Neural cell (in vitro differentiated cells): ENCODE measurements at regions not wholly inside any gene's neighbourhood (a gene's known extent, or its start where the extent isn't known, plus 50 kb on each side); places are given as distances from the start of the nearest gene placed in this dataset.

Experiments
- CTCF ChIP-seq: fragments of 450-650 bp; IDR thresholded peaks from 2 replicates; pipeline ENCODE4 v1.5.1; 2014; ENCODE audit warnings: antibody characterized with exemption, mild to moderate bottlenecking, moderate library complexity; ENCODE audit not compliant: poor library complexity, severe bottlenecking
- EZH2 ChIP-seq: fragments of 200-600, 300-800 bp; shearing (Covaris generic), sonication (generic); IDR thresholded peaks from 2 replicates; pipeline ENCODE4 v1.6.1; 2014; ENCODE audit warnings: antibody characterized with exemption, low read length, borderline replicate concordance, mild to moderate bottlenecking; ENCODE audit not compliant: insufficient read depth, poor library complexity, severe bottlenecking
- POLR2AphosphoS5 ChIP-seq: IDR thresholded peaks from 2 replicates; pipeline ENCODE4 v1.6.1; 2012
- REST ChIP-seq: IDR thresholded peaks from 2 replicates; pipeline ENCODE4 v1.6.1; 2012; ENCODE audit warnings: borderline replicate concordance
- TAF1 ChIP-seq: IDR thresholded peaks from 2 replicates; pipeline ENCODE4 v1.6.1; 2012; ENCODE audit warnings: low read depth

GRCh38 chr5:28788954-28789353, 1750.6 kb upstream of the CDH9 start:
- no peak for TF ChIP-seq CTCF
- TF ChIP-seq TAF1: no peak
- TF ChIP-seq POLR2AphosphoS5: no peak
- TF ChIP-seq EZH2: no peak
- no peak for TF ChIP-seq REST
